OCI-LY7 (cell line): ENCODE measurements at regions not wholly inside any gene's neighbourhood (a gene's known extent, or its start where the extent isn't known, plus 50 kb on each side); places are given as distances from the start of the nearest gene placed in this dataset.

Experiments used
- CTCF ChIP-seq: fragments of 200-600 bp; sonication (generic); conservative IDR thresholded peaks from 2 replicates; pipeline ENCODE4 v1.5.1; 2014; ENCODE audit warnings: mild to moderate bottlenecking, antibody characterized with exemption, low read length, moderate library complexity, mixed read lengths
- EZH2phosphoT487 ChIP-seq: fragments of 200-600 bp; sonication (generic); IDR thresholded peaks from 2 replicates; pipeline ENCODE4 v1.6.1; 2018; ENCODE audit warnings: low read depth, borderline replicate concordance, mild to moderate bottlenecking, mixed run types, antibody characterized with exemption, low read length, moderate library complexity, mixed read lengths

GRCh38 chrX:94662689-94663088, 988.7 kb downstream of the FAM133A start:
- TF ChIP-seq CTCF (no peak), EZH2phosphoT487 (no peak)
